Gastroesophageal sphincter (tissue), 3 donors: ENCODE measurements at regions not wholly inside any gene's neighbourhood (a gene's known extent, or its start where the extent isn't known, plus 50 kb on each side); places are given as distances from the start of the nearest gene placed in this dataset.

Source experiments
- POLR2A ChIP-seq, 2 donors: fragments of 450-650 bp; IDR thresholded peaks; one replicate each; pipeline ENCODE4 v1.6.1; 2017; ENCODE audit warnings: antibody characterized with exemption in 2 of 2, mild to moderate bottlenecking in 2 of 2, moderate library complexity in 1 of 2
- POLR2AphosphoS5 ChIP-seq: sonication (generic); formaldehyde crosslinking; IDR thresholded peaks from one replicate; pipeline ENCODE4 v1.6.1; 2017; ENCODE audit warnings: antibody characterized with exemption
- TF ChIP-seq, protein P1 (sequence below), 4 experiments: fragments of 200-600 bp in 2 of 4; fragments of 450-650 bp in 2 of 4; sonication (generic) in 1 of 4; IDR thresholded peaks; one replicate each; pipeline ENCODE4 v1.5.1; 2017 to 2019; ENCODE audit warnings: antibody characterized with exemption in 4 of 4, mild to moderate bottlenecking in 2 of 4, moderate library complexity in 2 of 4

DNA sequence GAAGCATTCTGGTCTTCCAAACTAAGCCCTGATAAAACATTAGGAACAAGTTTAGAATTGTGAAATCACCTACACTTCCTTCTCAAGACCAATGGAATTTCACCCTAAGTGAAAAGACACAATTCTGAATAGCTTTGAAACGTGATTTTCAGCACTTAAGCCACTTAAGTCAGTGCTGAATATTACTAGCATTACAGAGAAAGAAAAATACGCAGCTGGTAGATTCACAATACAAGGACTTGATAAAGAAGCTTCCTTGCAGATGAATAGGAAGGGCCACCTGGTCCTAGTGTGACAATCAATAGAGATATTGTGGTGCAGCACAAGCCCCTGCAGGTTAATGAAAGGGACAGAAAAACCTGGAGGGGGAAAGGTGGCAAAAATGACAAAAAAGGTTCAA is 353.1 kb upstream of the ALCAM start:
- TF ChIP-seq, protein P1, sequence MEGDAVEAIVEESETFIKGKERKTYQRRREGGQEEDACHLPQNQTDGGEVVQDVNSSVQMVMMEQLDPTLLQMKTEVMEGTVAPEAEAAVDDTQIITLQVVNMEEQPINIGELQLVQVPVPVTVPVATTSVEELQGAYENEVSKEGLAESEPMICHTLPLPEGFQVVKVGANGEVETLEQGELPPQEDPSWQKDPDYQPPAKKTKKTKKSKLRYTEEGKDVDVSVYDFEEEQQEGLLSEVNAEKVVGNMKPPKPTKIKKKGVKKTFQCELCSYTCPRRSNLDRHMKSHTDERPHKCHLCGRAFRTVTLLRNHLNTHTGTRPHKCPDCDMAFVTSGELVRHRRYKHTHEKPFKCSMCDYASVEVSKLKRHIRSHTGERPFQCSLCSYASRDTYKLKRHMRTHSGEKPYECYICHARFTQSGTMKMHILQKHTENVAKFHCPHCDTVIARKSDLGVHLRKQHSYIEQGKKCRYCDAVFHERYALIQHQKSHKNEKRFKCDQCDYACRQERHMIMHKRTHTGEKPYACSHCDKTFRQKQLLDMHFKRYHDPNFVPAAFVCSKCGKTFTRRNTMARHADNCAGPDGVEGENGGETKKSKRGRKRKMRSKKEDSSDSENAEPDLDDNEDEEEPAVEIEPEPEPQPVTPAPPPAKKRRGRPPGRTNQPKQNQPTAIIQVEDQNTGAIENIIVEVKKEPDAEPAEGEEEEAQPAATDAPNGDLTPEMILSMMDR (IDR thresholded peaks at IDR 0.05) = no peak
- no peak for TF ChIP-seq POLR2A (IDR thresholded peaks at IDR 0.05)
- no peak for TF ChIP-seq POLR2AphosphoS5
